ENCODE measurements at regions not wholly inside any gene's neighbourhood (a gene's known extent, or its start where the extent isn't known, plus 50 kb on each side); places are given as distances from the start of the nearest gene placed in this dataset.
"Not testable (repeated sequence)": the region's sequence is repeated elsewhere in the genome, so short reads cannot be mapped to it uniquely, and the experiment has no call there.

GRCh38 chr3:177336873-177337450 lies 139.7 kb upstream of the TBL1XR1 start:
- Histone ChIP-seq H3K4me1 (peaks cover 0 to 10% (median 4%) of the 10 kb centered on the region in 4 donors), H3K9me3 (no peaks in the 10 kb centered on the region), H3K4me3 (no peak overlapping the region), H3K36me3 (no peaks in the 10 kb centered on the region), H3K27ac (no peak overlapping the region), H3K27me3 (no peaks in the 10 kb centered on the region)
- ATAC-seq = no peak
- intact Hi-C loops (cut with DNase I) = no loop called here
- 88% methylated on average over 5 of the region's 5 CpGs for whole genome bisulfite sequencing (ENCODE audit: insufficient coverage, low coverage, low lambda C conversion rate, missing lambda C conversion rate)
- TF ChIP-seq POLR2A (IDR thresholded peaks at IDR 0.05) (no peak), CTCF (IDR thresholded peaks at IDR 0.05) (no peak)
- DNase-seq = no peak

DNA sequence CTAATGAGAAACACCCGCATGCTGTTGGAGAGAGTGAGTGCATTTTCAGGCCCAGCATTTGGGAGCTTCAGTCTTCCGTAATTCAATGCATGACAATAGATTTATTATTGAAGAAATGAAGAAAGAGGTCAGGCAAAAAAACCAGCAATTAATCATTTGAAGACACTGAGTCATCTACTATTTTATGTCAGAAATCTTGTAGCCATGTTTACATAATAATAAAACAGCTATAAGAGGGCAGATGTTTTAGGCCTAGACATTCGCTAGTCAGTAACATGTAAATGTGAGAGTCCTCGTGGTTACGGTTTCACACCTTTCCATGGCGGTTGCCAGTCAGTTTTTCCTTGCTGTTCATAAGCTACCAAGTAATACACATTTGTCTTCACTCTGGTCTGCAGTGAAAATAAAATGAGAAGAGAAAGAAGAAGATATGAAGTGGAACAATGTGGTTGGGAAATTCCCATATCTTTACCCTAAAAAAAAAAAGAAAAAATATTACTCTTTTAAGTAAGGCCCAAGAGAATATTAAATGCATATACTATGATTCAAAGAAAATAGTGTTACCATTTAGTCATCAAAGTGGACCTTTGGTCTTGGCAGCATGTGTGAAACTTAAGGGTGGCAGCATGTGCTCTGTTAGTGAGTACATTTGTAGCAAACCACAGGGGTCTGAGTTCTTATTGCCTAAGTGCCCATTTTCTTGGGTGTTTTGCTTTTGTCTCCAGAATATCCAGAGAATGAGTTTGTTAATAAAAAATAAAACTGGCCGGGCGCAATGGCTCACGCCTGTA lies 140.5 kb upstream of the TBL1XR1 start:
- no peaks in the 10 kb centered on the region for H3K9me3 ChIP-seq
- ATAC-seq = peak in 1 of 4 donors; percentile 35
- no peak for DNase-seq
- no peak overlapping the region for H3K27ac ChIP-seq
- no peak for TF ChIP-seq POLR2A (IDR thresholded peaks at IDR 0.05)
- TF ChIP-seq CTCF (IDR thresholded peaks at IDR 0.05) = no peak
- no peak overlapping the region for H3K4me3 ChIP-seq
- 79% methylated on average over 9 of the region's 9 CpGs for WGBS (ENCODE audit: insufficient coverage, low coverage, low lambda C conversion rate, missing lambda C conversion rate)
- intact Hi-C loops (cut with DNase I) = no loop called here
- H3K27me3 ChIP-seq = no peaks in the 10 kb centered on the region
- no peaks in the 10 kb centered on the region for H3K36me3 ChIP-seq
- H3K4me1 ChIP-seq = peaks cover 0 to 10% (median 4%) of the 10 kb centered on the region in 4 donors

DNA sequence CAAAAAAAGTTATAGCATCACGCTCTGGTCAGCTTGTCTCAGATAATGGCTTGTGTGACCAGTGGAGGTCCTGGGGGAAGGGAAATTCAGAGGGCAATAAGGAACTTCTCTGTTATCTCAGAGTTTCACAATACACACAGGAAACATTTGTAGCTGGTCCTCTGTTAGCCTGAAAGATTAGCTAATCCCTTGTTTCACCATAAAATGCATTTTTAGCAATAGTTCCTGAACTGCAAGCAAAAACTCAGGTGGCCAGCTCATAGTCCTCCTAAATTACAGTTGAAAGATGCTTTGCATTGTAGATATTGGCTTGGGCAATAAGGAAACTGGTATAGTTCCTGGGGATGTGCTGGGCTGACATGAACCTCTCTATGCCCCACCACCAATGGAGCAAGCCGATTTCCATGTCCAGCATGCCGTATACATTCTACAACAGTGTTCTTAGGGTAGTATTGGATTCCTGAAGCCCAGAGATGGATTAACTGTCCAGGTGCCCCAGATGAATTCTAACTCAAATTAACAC lies 141.5 kb upstream of the TBL1XR1 start:
- ATAC-seq (peak; percentile 80 to 87 (median 85)), DNase-seq (no peak)
- Histone ChIP-seq H3K4me1 (peaks cover 0 to 10% (median 4%) of the 10 kb centered on the region in 4 donors), H3K27ac (peak overlapping the region in 1 of 3 donors; percentile 54), H3K4me3 (no peak overlapping the region), H3K36me3 (no peaks in the 10 kb centered on the region), H3K9me3 (no peaks in the 10 kb centered on the region), H3K27me3 (no peaks in the 10 kb centered on the region)
- intact Hi-C loops (cut with DNase I) = no loop called here
- TF ChIP-seq CTCF (IDR thresholded peaks at IDR 0.05) (no peak), POLR2A (IDR thresholded peaks at IDR 0.05) (no peak)
- 5% methylated on average over 3 of the region's 3 CpGs for WGBS (ENCODE audit: insufficient coverage, low coverage, low lambda C conversion rate, missing lambda C conversion rate)

DNA sequence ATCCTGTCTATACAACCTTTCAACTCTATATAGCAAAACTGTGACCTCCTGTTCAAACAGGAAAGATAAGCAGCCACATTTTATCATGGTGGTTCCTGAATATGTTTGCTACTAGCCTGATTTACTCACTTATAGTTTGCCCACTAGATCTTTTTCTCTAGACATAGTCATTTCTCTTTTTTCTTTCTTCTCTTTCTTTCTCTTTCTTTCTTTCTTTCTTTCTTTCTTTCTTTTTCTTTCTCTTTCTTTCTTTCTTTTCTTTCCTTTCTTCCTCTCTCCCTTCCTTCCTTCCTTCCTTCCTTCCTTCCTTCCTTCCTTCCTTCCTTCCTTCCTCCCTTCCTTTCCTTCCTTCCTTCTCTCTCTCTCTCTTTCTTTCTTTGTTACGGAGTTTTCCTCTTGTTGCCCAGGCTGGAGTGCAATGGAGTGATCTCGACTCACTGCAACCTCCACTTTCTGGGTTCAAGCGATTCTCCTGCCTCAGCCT lies 142.0 kb upstream of the TBL1XR1 start:
- peak overlapping the region in 1 of 3 donors; percentile 54 for H3K27ac ChIP-seq
- ATAC-seq; H3K36me3 ChIP-seq; H3K9me3 ChIP-seq; DNase-seq; H3K4me1 ChIP-seq; H3K4me3 ChIP-seq; H3K27me3 ChIP-seq; intact Hi-C loops (cut with DNase I): not testable (repeated sequence)
- 77% methylated on average over 3 of the region's 3 CpGs for WGBS (ENCODE audit: insufficient coverage, low coverage, low lambda C conversion rate, missing lambda C conversion rate)
